Daoy (cell line): ENCODE measurements at regions not wholly inside any gene's neighbourhood (a gene's known extent, or its start where the extent isn't known, plus 50 kb on each side); places are given as distances from the start of the nearest gene placed in this dataset.
A peak's percentile ranks its signal among the peaks of the same experiment; 100 is the strongest.

ENCODE experiments used
- DNase-seq: peaks from one replicate; pipeline ENCODE4 v3.0.0-alpha.2; 2015; ENCODE audit warnings: low read depth

DNA sequence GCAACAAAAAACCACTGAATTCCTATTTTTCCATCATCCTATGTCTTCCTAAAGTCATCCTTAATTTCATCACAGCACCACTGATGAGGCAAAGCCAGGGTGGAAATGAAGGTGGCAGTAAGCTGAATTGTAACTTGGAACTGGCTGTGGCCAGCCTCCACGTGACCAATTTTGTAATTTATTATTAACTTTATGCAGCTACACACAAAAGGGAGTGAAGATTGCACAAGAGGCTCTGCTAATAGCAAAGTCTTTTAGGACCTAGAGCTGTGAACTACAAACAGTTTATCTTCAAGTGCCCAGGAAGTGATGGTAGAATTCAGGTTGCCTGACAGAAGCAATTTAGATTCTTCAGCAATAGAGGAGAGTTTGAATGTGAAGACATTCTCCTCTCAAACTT is 176.4 kb downstream of the CCDC71L start:
- DNase-seq: no peak

- DNase-seq: no peak
Measured at GRCh38 chr7:106482091-106482490, 178.9 kb downstream of the CCDC71L start.

DNA sequence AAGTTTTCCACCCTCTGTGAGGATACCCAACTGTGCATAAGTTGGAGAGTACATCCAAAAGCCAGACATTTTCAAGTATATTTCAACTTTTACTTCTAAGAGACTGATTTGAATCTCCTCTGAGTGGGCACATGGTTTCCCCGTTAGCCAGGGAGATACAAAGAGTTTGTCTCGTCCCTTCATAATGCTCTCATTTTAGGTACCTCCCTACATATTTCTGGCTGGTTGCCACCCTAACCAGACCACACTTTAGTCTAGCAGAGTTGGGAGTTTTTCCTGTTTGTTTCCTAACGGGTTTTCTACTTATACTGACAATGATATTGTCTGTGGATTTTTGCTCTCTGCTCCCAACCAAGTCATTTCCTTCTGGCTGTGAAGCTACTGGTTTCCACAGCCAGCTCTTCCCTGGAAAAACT is 180.3 kb downstream of the CCDC71L start:
- no peak for DNase-seq

DNA sequence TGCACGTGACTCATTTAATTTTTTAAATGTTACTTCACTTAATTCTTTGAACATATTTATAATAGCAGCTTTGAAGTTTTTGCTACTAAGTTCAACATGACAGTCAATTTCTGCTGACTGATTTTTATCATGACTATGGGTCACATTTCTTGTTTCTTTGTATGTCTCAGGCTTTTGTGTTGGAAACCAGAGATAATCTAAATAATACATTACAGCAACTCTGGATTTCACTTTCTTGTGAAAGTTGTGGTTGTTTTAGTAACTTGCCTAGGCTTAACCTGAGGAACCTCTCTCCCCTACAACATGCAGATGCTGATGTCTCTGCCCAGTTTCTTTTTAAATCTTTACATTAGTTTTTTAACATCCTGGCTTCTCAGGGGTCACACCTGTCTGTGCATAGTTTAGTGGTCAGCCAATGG is 180.8 kb downstream of the CCDC71L start:
- DNase-seq: no peak

DNA sequence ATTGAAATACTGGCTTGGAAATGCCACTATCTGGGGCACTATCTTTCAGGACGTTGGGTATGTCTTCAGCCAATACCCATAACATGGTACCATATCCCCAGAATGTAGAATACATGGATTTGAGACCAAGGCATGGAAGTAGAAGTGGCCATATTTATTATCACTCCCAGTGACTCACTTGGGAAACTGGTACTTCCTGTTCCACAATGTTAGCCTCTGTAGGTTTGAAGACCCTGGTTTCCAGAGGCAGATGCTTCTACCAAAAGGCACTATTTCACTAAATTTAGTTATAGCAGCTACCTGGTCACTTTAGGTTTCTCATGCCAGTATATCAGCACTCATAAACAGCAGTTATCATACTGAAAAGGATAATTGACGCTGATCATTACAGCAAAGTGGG is 184.2 kb downstream of the CCDC71L start:
- no peak for DNase-seq

DNA sequence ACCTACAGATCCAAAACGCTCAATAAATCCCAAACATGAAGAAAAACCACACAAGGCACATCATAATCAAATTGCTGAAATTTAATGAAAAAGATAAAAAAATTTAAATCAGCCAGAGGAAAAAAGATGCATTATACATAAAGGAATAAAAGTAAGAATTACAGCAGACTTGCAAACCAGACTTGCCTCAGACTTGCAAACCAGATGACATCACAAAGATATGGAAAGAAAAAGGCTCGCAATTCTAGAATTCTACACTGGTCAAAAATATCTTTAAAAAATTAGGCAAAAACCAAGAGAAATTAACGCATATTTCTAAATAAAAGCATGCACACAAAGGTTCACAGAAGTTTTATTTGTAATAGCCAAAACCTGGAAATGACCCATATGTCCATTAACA is 188.0 kb upstream of the NAMPT start:
- no peak for DNase-seq

- DNase-seq: no peak
Measured at GRCh38 chr7:106471686-106472440, 187.1 kb upstream of the NAMPT start.

GRCh38 chr7:106471021-106471420 is 186.2 kb upstream of the NAMPT start:
- no peak for DNase-seq

- DNase-seq: no peak
Measured at GRCh38 chr7:106466867-106467266, 182.1 kb upstream of the NAMPT start.

GRCh38 chr7:106465704-106466468 is 181.1 kb upstream of the NAMPT start:
- no peak for DNase-seq

- DNase-seq: no peak
Measured at GRCh38 chr7:106464651-106465050, 179.9 kb upstream of the NAMPT start.

DNA sequence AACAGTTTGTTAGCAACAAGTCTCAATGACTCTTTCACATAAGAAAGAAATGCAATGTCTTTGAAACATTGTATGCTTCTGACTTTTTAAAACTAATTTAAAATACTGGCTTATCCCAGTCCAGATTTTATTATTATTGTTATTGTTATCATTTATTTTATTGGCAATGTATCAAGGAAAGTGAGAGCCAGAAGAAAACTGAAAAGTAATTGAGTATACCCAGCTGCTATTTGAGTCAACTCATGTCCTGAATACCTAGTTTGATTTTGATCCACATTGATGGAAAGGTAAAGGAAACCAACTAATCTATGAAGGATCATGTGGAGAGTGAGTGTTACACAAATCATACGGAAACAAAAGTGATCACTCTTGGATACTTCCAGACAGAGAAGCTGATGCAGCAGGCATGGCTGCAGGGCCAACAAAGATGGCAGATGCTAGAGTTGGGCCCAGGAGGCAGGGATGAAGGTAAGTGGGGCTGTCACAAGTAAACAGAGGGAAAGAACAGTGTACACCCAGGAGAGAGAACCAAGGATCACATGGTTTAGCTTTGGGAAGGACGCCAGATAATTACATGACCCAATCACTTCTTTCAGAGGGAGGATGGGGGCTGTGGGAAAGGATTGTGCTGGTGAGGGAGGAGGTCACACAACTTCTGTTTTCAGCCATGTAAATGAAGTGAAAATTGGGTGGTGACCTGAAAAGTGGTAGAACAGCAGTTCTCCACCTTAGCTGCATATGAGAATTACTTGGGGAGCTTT is 179.2 kb upstream of the NAMPT start:
- DNase-seq: no peak

DNA sequence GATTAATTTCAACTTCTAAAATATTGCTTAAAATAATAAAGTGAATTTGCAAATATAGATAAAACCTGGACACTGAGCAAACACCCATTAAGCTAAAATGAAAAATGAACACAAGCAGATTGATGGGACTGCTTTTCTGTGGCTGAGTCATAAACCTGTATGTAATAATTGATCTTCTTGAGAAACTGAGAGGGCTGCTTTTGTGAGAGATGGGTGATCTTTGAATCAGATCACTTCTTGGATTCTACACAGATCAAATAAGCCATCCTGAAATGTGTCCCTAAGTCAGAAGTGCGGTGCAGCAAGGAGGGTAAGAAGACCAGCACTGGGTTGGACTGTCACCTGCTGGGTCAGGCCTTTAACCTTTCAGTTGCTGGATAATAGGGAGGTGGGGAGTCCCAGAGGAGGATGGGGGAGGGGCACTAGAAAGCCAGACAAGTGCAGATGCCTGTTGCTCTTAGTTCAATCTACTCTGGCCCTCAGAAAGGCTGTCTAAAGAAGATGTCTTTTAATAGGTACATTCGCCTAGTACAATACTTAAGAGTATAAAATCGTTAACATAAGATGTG is 178.2 kb upstream of the NAMPT start:
- no peak for DNase-seq

DNA sequence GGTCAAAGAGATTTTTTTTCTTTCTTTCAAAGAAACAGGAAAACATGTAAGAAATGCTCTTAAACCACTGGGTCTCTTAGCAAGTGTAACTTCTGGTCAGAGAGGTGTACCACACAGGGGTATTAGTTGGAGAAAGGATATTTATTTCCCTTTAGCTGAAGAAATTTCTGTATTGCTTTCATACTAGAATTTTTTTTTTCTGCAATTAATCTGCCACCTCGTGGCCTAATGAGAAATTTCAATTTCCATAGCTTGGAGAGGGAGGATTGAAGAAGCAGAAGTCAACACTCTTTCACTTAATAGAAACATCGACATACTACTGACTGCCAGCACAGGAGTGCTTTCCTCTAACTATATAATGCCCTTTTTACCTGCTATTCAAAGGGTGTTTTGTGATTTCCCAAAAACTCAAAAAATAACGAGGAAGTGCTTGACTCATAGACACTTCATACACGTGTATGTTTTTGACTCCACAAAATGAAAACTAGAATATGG is 177.6 kb upstream of the NAMPT start:
- DNase-seq: peak; percentile 27

- peak; percentile 75 for DNase-seq
Measured at GRCh38 chr7:106460792-106461254, 176.0 kb upstream of the NAMPT start.

- no peak for DNase-seq
Measured at GRCh38 chr7:106459397-106460072, 174.8 kb upstream of the NAMPT start.

- no peak for DNase-seq
Measured at GRCh38 chr7:106457678-106458077, 172.9 kb upstream of the NAMPT start.

GRCh38 chr7:106456329-106456728 is 171.5 kb upstream of the NAMPT start:
- no peak for DNase-seq

DNA sequence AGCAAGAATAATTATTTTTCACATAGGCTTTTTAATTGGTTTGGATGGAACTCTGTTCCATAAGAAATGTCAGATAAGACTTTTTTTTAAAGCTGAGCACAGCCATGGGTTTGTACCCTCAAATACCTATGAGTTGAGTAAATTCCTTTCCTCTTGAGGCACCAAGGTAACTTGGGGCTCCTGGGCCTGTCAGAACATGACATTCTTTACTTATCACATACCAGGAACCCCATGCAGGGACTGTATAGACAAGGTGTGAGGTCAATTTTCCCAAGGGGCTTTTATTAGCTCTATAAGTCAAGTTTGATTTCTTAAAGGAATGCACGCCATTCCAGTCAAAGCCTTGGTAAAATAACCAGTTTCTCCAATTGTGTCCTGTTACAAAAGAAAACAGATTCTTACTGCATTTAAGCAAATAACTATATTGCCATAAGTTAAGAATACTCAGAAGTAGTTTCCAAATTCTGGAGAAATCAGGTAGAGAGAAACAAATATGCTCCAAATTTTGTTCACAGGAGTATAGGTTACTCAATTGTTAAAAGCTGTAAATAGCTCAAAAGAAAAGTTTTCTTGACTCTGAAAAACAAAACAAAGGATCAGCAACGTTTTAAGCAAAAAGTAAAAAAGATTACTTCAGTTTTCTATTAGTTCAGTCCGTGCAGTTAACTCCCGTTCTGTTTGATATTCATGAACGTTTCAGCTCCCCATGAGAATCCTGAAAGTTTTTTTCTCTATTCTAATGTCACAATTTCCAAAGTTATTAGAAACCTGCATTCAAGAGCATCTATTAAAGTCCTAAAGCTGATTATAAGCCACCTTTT is 167.5 kb upstream of the NAMPT start:
- DNase-seq: no peak

DNA sequence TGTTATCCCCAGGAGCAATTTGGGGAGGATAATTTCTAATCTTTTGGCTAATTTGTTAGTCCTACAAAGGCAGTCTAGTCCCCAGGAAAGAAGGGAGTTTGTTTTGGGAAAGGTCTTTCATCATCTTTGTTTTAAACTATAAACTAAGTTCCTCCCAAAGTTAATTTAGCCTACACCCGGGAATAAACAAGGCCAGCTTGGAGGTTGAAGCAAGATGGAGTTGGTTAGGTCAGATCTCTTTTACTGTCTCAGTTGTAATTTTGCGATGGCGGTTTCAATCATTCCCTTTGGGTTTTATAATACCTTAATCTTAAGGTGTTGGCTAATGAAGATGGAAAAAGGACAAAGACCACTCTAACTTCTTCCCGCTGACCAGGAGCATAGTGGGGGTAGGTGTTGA is 166.4 kb upstream of the NAMPT start:
- DNase-seq: no peak
